ENCODE measurements at regions not wholly inside any gene's neighbourhood (a gene's known extent, or its start where the extent isn't known, plus 50 kb on each side); places are given as distances from the start of the nearest gene placed in this dataset.

DNA sequence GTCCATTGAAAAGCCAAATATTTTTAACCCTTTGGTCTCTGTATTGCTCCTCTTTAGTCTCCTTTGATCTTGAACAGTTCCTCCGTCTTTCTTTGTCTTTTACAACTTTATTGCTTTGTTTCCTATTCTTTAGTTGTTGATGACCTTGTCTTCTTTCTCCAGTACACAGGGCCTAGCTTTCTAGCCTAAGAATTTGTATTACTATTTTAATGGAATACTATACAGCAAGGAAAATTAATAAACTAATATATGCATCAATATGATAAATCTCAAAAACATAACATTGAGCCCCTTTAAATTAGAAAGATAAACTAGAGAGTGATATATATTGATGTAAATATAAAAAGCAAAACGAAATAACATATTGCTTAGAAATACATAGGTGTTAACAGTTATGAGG, 88.7 kb downstream of the NR1D2 start:
- no peak for DNase-seq (ENCODE audit: low spot score)

DNA sequence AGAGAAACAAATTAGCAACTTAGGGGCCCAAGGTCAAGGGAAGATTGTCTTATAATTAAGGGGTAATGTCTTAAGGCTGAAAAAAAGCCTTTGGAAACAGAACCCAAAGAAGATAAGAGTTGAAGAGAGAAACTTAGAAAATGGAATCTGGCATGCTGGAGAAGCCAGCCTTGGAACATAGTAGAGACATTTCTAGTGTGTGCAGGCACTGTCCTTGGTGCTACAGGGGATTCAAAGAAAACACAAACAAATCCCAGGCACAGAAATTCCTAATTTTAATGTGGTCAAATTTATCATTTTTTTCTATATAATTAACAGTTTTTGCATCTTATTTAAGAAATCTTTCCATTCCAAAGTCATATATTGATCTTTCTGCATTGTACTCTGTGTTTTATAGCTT, 89.4 kb downstream of the NR1D2 start:
- DNase-seq (ENCODE audit: low spot score): no peak

DNA sequence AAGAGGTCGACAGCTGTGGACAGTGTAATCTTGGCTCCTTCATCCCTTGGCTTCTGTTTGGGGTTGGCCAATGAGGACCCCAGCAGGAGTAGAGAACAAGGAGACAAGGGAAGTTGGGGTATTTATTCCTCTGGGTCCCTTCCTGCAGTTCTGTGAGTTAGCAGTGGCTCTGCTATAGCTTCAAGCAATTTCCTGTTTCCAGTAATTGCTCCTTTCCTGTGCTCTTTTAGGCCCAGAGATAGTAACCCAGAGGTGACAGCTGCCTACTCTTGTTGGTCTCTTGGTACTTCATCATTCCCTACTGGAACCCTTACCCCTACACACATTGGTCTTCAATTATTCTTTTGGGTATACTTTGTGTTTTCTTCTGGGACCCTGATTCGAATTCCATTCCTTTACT, 92.9 kb downstream of the NR1D2 start:
- no peak for DNase-seq (ENCODE audit: low spot score)

DNA sequence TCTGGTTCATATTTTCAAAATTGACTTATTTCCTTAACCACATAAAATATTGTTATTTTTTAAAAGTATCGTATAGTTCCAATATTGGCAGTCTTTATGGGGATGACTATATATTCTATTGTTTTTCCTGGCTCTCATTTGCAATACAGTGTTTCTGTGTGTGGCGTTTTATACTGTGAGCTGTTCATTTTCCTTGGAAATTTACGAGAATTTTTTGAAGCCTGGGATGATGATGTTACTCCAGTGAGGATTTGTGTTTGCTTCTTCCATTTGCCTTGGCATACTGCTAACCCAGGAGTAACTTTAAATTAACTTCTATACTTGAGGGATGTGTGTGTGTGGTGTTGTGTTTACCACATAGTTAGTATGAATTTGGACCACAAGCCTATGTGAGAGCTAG, 95.2 kb downstream of the NR1D2 start:
- no peak for DNase-seq (ENCODE audit: low spot score)

DNA sequence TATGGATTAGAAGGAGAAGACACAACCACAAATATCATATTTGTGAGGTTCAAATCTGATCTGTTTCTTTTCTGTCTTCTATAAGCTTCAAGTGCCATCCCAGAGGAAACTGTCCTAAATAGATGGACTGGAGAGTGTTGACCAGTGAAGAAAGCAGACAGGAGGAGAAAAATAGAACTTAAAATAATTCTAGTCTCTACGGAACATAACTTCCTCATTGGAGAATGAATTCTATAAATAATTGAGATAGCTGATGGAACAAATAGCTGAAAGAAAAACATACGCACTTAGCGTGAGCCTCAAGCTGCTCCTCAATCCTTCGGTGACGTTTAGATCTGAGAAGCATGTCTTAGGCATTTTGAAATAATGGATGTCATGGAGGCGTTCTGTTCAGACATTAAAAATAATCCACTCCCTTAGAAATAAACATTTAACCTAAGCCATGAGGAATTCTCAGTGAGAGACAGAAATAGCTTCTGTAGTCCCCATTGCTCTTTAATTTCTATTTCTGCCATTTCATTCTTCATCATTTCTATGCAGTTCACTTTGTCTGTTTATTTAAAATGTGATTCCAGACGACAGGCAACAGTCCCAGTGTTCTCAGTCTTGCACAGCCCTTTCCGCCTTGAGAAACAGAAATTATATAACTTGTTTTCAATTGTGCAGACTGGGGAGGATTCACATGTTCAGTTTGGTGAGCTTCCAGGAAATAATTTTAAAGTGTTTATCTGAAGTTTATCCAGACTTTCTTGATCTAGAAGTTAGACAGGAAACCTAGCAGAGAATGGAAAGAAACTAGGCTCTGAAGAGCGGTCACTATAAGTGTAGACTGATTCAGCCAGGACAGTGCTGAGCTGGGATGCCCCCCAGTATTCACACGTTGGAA, 97.3 kb downstream of the NR1D2 start:
- DNase-seq (ENCODE audit: low spot score): peak; percentile 14

DNA sequence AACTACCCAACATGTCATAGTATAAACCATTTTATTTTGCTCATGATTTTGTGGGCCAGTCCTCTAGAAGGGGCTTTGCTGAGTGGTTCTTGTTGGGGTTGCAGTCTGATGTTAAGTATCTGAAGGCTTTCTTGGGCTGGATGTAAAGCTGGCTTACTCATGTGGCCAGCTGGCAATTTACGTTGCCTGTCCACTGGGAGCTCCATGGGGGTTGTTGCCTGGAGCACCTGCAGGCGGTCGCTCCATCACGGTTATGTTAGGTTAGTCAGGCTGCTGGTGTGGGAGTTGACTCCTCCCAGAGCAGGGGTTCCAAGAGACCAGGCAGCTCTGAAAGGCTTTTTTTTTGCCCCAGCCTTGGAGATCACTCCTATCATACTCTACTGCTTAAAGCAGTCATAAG, 98.1 kb downstream of the NR1D2 start:
- DNase-seq (ENCODE audit: low spot score): no peak

DNA sequence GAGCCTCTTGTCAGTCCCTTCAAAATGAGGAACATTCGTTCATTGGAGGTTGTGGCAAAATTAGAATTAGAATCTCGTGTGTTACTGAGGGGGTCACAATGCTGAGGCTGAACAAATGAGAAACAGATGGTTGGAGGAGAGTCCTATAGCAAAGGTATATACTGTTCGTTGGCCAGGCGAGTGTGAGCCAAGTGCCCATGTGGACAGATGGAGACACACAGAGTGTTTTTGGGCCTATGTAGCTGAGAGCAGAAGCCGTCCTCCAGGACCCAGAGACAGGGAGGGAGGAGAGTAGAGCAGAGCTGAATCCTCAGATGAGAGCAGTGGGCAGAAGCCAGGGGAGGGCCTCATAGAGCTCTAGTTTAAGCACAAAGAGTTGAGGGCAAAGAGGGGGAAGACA, 98.9 kb downstream of the NR1D2 start:
- DNase-seq (ENCODE audit: low spot score): no peak

DNA sequence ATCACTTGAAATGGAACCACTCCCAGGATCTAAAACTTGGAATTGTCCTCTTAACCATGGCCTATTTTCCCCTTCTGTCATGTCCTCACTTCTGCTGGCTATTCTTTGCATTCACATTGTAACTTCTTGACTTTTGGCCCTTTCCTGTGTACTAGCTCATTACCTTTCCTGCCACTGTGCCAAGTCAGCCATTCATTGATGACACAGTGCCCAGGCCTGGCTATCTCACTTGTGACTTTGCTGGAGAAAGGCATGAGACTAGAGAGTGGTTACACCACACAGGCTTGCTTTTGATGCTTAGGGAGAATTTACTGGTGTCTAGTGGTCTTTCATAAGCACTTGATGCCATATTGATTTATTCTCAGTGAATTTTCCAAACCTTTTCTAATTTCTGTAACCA, 101.1 kb downstream of the NR1D2 start:
- no peak for DNase-seq (ENCODE audit: low spot score)

DNA sequence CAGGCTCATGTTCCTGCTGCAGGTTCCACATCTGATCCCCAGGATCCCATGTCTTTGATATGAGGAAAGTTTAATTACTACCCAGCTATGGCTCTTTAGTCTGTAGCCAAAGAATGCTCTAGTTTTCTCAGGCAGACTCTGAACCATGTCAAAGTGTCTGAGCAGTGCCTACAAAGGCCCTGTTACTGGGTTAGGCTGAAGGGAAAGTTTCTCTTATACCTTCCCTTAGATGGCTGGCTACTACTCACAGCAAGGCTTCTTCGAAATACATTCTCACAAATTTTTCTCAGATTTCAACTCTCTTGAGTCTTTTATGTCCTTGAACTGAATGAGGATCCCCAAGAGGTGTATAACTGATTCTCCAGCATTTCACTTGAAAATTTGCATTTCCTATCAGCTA, 102.4 kb downstream of the NR1D2 start:
- DNase-seq (ENCODE audit: low spot score): no peak

DNA sequence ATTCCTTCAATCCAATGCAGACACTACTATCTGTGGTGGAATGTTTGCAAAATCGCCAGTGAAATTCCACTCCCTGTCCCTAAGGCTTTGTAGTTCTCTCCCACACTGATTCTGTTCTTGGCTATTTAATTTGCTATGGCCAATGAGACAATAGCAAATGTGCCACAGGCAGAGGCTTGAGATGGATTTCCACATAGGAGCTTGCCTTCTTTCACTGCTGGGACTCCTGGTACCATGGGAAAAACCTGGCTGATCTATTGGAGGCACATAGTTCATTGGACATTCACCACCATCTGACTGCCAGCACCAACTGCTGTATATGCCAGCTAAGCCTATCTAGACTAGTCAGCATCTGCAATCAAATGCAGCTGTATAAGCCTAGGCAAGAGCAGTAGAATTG, 103.8 kb downstream of the NR1D2 start:
- DNase-seq (ENCODE audit: low spot score): no peak

DNA sequence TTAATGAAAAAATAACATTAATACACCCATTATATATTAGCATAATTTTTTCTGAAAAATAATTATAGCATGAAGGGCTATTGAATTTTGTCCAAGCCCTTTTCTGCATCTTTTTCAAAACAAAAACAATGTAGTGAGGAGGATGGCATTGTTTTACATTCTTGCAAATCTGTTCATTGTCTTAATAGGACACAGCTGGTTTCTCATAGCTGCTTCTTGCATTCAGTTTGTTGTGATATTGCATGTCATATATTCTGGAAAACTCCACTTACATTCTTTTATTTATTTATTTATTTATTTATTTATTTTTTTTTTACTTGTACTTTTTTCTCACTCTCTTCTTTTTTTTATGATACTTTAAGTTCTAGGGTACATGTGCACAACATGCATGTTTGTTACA, 107.4 kb downstream of the NR1D2 start:
- DNase-seq (ENCODE audit: low spot score): no peak

DNA sequence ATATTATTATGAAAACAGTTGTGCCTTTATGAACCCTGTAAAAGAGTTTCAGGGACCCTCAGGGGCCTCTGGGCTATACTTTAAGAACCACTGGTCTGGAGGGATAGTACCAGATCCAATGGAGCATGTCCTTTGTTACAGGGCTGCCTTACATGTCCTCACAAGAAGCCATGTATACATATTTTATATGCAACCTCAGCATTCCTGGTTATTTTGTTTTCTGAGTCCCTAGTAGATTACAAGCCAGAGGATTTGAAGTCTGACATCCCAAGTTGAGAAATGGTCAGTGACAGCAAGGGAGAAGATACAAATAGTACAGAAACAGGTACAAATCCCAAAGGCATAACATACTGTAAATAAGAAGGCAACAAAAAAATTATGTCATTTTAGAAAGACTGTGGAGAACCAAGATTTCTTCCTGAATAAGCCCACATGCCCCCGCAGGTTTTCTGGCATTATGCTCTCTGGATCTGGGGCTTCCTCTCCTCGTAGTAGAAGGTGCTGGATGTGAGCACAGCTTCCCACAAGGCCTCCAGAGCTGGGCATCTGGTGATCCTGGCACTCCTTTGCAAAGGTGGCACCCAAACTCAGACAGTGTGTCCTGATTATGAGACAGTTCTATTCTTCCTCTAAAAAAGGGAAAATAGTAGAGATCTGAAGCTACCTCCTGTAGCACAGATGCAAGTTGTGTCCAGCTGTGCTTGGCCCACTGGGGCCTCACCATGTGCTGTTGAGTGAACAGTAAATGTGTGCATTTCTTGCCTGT, 114.0 kb downstream of the NR1D2 start:
- no peak for DNase-seq (ENCODE audit: low spot score)

DNA sequence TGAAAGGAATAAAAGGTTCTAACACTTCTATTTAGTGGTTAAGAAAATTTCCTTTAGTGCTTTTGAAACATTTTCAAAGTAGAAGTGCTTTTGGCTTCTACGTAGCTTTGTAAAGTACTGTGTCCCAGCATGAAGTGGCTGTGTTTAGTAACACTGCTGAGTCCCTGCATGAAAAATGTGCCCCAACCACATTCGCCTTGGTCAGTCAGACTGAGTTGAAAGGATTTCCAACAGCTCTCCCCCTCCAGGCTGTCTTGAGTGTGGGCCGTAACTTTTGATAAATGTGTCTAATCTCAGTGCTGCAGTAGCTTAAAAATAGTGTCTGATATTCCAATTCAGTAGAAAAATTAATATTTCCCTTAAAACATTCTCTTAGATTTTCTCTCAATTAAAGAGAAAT, 115.0 kb downstream of the NR1D2 start:
- peak; percentile 36 for DNase-seq (ENCODE audit: low spot score)

DNA sequence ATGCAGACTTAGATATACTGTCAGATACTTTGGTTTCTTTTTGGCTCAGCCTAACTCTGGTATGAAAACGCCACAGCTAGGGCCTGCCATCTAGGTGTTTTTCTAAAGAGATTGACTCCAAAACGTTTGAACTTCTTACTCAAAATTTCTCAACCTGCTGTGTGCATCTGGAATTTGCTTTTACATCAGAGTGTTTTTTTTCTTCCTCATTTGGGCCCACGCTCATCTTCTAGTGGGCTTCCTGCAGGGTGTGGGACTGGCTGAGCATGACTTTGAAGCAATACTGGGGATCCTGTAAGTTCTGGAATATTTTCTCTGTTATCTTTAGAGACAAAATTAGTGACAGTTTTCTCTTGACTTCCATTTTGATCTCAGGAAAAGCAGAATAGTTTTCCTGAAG, 117.8 kb downstream of the NR1D2 start:
- no peak for DNase-seq (ENCODE audit: low spot score)
